GM19043 (cell line): ENCODE measurements at regions not wholly inside any gene's neighbourhood (a gene's known extent, or its start where the extent isn't known, plus 50 kb on each side); places are given as distances from the start of the nearest gene placed in this dataset.

ENCODE experiments used
- ATAC-seq: cut with Tn5 transposase; IDR thresholded peaks from one replicate; pipeline ENCODE4 v1.9.1; 2021; ENCODE audit warnings: low read depth; ENCODE audit not compliant: unreplicated experiment

DNA sequence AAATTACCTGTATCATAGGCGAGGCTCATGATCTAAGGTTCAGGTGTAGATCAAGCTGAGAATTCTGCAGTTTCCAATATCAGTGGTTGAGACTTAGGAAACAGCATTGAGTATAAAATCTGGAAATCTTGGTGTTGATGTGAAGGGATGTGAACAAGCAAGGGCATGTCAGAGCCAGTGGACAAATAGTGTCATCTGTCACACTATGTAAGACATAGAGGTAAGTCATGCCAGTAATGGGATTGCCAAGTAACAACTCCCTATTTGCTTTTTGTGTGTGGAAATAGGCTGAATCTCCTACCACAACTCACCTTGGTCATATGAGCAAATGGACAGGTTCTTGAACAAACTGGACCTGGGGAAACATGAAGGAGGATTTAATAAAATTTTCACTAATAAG is 334.5 kb upstream of the EMCN start:
- no peak for ATAC-seq

DNA sequence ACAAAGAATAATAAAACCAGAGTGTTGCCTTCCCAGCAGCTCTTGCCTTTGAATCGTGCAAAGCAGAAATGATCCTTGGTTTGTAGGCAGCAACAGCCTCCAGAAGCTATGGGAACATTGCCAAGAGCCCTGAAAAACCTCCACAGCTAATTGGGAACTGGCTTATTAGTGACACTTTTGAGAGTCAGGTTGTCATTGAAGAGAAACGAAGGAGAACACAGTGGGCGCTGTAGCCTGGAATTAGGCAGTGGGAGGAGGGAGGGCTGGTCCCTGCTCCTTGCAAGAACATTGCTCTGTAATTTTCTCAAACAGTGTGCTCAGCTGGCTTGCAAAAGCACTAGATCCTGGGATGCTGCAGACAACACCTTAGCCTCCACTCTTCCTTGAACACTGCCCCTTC is 331.5 kb upstream of the EMCN start:
- no peak for ATAC-seq

DNA sequence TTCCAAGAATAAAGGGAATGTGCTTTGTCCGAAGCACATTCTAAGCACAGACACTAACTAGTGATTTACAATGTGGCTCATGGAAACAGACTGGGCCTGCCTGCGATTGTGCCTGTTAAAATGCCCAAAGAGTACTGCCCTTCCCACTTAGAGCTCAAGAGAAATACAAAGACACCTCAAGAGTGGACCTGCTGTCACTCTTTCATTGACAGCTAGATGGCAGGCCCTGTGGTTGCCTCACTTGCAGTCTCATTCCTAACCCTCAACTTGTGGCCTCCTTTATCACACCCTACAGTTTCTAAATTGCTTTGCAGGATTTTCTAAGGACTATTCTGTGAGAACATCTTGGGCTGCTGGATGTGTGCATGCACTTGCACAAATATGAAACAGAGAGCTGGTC is 331.0 kb upstream of the EMCN start:
- no peak for ATAC-seq

DNA sequence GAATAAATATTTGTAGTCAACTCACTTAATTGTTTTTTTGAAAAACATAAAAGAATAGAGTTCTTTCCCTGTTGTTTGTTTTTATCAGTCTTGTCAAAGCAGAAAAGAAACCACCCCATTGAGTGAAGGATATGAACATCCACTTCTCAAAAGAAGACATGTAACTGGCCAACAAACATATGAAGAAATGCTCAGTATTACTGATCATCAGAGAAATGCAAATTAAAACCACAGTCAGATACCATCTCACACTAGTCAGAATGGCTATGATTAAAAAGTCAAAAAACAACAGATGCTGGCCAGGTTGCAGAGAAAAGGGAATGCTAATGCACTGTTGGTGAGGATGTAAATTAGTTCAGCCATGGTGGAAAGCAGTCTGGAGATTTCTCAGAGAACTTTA is 326.1 kb upstream of the EMCN start:
- ATAC-seq, result peak; percentile 59

DNA sequence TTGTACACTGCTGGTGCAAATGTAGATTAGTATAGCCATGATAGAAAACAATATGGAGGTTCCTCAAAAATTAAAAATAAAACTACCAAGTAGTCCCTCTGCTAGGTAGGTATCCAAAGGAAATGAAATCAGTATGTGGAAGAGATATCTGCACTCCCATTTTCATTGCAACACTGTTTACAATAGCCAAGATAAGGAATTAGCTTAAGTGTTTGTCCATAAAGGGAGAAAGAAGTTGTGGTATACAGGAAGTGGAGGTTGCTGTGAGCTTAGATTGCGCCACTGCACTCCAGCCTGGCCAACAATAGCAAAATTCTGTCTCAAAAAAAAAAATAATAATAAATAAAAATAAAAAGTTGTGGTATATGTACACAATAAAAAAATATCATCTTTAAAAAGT is 325.0 kb upstream of the EMCN start:
- ATAC-seq, result no peak

DNA sequence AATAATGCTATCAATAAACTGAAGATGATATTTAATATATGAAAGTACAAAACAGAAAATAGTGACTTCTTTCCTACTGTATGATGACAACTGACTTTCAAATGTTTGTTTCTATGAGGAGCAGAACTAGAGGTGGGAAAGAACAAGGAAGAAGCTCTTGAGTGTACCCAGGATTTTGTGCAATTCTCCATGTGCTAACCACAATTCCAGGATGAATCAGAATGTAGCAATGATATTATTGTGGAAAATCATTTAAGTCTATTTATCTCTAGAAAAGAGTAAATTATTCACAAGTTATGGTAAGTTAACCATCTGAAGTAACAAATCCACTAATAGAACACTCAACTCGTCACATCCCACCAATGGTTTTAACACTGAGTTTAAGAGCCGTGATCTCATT is 324.1 kb upstream of the EMCN start:
- no peak for ATAC-seq

DNA sequence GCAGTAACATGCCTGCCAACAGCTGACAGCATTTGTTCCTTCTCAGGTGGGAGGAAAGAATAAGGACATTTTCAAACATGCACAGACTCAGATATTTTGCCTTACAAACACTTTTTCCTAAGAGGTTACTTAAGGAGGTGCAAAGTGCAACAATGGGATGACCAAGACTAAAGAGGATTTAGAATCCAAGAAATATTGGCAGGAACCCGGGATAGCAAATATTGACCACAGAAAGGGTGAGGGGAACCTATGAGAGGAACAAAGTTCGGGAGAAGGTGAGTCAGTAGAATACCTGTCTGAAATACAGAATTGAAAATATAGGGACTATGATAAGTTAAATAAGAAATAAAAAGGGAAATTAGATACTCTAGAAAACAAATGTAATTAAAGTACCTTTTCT is 321.9 kb upstream of the EMCN start:
- no peak for ATAC-seq

DNA sequence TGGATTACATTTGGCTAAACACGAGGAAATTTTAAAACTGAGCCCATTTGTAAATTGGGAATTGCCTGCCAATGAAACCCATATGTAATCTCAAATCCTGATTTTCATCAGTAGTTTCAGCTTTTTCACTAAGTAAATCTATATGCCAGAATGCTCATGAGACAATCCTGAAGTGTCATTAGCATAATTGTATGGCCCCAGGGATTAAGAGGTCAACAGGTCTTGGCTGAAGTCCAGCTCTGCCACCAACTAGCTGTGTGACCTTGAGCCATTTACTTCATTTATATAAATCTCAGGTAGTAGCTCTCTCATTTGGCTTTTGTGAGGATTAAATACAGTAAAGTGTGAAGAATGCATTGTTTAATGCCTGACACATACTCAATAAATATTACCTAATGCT is 320.5 kb upstream of the EMCN start:
- no peak for ATAC-seq

DNA sequence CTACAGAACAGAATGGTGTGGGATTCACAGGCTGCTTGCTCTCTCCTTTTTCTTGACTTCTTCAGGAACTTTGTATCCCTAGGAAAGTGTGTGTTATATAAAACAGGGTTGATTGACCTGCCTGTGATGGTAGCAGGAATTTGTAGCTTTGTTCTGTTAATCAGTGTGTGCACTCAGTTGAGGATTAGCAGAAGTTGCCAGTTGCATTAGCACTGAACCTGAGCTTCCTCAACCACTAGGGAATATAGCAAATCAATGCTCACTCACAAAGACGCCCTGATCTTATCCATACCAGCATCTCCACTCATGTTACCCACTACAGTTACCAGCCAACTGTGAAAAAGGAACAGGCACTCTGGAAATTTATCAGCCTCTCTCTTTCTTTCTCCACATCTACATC is 319.1 kb upstream of the EMCN start:
- ATAC-seq, result no peak

DNA sequence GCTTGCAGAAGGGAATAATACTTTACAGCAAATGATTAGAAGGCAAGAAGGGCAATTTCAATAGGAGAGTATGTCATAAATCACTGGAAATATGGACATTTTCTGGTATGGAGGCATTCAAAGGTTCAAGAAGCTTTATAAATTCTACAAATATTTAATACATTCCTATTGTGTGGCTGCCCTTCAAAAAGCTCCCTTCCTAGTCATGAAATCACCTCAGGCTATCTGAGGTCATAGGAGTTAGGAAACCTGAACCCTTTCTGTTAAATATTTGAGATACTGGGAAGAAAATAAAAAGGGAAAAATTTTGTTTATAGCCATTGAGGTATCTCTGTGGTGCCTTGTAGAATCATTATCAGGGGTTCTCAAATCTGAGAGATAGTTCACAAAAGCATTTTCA is 316.8 kb upstream of the EMCN start:
- ATAC-seq, result no peak

DNA sequence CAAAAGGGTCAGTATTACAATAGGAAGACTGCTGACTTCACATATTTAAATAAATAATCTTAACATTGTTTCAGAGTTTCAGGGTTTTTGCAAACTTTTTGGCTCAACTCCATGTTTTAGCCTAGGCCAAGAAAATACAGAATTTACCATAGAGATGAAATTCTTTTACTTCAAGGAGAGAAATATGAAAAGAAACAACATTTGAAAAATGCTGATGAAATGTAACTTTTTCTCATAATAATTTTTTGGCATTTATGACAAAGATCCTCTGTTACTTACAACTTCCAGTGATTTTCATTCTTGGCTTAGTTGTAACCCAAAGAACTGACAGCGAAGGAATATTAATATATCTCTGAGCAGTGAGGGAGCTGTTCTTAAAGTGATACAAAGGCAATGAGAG is 316.1 kb upstream of the EMCN start:
- no peak for ATAC-seq

DNA sequence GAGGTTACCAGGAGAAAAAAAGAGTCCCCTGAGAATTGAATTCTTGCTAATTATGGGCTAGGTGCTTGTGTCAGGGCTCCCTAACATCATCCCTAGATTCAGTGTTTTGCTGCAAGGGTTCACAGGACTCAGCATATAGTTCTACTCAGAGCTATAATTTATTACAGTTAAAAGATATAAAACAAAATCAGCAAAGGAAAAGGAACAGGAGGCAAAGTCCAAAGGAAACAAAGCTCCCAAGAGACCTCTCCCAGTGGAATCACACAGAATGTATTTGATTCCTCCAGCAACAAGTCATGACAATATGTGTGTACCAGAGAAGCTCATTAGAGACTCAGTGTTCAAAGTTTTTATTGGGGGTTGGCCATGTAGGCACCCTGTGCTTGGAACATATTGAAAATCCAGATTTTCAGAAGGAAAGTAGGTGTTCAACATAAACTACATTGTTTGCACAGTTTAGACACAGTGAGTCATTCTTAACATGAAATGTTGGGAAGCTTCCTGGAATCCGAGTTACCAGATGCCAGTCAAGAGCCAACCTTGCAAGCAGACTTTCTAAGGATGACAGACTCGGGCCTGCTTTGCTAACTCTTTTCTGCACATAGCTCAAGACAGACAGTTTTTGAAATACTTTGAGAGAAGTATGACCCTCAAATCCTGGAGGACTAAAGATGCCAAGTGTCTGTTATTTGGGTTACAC is 311.3 kb upstream of the EMCN start:
- no peak for ATAC-seq

DNA sequence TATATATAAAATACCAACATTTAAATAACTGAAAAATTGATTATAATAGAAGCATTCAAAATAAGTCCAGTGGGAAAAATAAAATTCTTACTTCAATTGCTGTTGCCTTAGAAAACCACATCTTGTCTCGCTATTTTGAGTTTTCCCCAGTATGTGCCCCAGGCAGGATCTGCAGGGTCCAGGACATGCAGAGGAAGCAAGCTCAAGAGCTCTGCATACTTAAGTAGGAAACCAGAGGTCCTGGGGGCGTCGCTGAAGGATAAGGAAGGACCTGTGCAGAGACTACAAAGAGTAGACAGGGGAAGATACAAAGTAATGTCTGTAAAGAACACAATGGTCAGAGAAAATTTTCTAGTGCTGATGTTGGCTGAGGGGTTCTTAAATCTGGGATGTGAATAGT is 310.5 kb upstream of the EMCN start:
- ATAC-seq, result no peak

DNA sequence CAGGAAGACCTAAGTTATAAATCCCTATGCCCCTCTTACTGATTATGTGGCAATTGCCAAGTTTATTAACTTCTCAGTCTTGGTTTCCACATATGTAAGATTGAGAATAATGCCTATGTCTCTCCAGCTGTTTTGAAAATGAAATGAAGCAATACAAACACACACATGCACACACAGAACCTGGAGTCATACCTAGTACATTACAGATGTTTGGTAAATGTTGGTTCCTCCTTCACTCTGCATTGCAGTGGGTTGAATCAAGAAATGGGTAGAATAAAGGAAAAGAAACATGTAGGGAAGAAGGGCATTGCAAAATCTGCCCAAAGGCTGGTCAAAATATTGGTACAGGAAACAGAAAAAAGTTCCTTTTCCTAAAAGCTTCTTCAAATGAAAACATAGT is 309.9 kb upstream of the EMCN start:
- ATAC-seq, result no peak

DNA sequence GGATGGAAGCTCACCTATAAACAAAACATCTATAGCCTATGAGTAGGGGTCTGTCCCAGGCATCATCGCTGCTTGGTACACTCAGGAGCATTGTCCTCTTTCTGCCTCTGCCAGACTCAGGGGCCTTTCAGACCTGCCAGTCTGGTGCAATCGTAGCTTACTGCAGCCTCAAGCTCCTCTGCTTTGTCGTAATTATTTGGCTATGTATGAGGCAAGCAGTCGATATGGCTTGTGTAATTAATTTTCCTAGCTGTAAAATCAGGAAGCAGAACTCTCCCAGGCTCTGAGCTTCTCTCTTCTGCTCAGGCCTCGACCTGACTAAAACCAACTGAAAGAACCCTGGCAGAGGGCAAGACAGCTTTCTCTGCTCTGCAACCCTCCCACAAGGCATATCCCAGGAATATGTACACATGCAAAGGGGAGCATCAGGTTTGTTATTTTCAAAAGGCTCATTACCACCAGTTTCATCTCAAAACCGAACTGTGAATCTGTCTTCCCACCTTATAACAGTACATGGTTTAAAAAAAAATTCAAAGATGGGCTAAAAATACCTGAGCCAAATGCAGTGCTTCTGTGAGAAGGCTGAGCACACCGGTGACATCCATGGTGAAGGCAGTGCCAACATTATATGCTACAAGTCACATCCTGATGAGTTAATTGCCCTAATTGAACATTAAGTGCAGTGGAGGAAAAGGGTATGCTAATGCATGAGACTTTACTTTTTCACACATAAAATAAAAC is 309.2 kb upstream of the EMCN start:
- no peak for ATAC-seq

DNA sequence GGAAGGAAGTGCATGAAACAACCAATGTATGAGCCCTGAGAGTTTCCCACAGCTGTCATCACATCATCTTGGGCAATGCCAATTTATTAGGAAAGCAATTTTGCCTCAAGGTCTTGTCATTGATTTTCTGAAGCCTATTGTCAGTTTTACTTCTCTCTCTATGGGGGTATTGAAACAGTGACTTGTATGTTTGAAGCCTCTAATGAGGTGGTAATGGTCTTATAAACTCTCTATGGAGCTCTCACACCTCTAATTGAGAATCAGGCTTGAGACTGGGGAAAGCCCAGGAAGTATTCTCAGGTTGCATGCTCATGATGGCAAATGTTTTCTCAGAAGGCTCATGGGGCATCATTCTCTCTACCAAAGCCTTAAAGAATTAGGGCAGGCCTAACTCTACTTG is 308.2 kb upstream of the EMCN start:
- no peak for ATAC-seq

DNA sequence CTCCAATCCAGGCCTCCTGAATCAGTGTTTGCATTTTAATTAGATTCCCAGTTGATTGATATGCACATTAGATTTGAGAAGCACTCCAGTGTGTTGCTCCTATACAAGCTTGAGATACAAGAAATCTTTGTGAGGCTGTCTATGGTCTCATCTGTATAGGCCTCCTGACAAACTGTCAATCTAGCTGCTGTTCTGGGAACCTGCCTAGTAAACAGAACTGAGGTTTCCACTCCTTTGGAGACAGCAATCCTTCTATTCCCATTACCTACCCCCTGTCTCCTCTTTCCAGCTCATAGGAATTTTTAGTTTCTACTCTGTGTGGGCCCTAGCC is 306.1 kb upstream of the EMCN start:
- no peak for ATAC-seq

DNA sequence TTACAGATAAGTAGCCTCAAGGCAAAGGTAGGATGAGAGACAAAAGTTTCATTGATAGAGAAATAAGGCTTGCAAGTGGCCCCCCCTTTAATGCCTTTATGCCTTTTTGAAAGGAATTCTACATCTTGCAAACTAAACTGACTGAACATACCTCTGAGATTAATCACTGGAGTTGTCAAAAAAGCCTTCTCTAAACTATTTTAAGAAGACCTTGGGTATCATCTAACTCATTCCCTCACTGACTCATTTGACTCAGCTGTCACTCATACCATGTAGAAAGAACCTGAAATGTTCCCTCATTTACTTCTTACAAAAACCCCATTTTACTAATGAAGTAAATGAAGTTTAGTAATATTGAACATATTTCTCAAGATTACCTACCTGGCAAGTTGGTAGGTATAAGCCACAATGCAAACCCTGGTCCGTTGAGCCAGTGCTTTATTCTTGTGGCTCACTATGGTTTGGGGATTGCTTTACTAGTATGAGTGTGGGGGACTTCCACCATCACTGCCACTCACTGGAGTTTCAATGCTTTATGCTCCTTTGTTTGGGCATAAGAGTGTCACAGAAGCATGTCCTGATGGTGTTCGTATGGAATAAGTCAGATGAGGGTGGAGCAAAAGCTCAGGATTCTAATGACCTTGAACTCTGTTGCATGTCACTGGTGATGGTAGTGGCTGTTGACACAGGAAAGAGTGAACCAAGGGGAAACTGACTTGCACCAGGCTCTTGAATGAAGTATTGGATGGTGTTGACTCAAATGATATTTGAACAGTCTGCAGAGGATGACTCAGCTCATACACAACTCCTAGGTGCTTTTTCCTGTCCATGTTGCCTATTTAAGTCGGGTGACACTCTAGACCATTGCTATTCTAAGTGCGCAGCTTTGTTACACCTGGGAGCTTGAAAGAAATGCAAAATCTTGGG is 305.5 kb upstream of the EMCN start:
- peak; percentile 63 for ATAC-seq

DNA sequence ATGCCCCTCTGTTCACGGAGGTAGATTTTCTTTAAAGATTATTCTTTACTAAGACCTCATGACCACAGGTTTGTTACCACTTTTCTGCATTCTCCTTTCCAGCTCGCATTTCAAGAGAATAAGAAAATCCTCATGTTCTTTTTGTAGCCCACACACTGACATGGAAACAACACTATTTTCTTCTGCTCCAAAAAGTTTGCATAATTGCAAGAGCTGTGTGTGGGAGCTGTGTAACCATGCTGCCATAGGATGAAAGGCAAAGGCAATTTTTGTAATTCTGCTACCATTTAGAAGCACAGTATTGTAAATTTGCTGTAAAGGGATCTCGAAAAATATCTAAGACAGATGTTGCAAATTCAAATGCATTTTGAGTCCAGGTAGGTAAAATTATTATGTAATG is 302.4 kb upstream of the EMCN start:
- no peak for ATAC-seq

DNA sequence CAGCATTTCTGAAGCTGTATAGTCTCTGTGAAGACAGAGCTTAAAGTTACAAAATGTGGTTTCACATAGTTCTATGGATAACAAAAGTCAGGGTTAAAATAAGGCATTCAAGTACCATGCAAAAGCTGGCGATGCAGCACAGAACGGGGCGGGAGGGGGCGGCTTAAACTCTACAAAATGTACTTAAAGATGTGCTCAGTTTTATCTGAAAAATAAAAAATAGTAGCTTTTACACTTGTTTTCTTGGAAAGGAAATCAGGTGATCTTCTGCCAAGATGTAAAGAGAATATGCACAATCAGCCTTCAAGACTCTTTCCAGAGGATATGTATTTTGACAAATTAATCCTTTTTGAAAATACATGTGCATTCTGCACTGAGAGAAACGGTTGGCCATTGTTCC is 301.7 kb upstream of the EMCN start:
- ATAC-seq, result no peak

DNA sequence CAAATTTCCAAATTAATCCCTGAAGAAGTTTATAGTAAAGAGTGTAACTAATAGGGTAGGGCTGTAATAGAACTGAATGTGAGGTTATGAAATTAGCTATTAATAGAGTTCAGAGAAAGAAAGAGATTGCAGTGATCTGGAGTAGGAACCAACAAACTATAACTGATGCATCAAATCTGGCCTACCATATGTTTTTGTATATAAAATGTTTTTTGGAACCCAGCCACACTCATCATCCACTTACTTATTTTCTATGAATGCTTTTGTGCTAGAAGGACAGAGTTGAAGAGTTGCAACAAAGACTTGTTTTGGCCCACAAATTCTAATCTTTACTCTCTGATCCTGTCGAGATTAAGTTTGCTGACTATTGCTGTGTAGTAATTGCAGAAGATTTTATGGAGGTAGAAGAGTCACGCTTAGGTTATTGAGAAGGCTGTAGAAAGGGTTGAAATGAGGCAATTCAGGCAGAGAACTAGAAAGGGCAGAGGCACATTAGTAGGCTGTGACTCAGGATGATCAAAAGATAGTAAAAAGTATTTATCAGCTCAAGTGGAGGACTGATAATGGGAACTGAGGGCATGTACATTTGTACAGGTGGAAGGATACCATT is 298.7 kb upstream of the EMCN start:
- ATAC-seq, result no peak
